Caco-2 (cell line): ENCODE measurements at regions not wholly inside any gene's neighbourhood (a gene's known extent, or its start where the extent isn't known, plus 50 kb on each side); places are given as distances from the start of the nearest gene placed in this dataset.

Experiments used
- BruUV-seq: library from RNA; stranded (reverse); fragments of 400-500 nt; replicated peaks from 2 replicates; lab custom pipeline; 2021; lab: Mats Ljungman, UMichigan
- CTCF ChIA-PET: fragments of 300-600 bp; sonication (Branson Sonifier 250); formaldehyde crosslinking; loops from one replicate; lab custom pipeline; 2022; ENCODE audit warnings: antibody characterized with exemption; lab: Charles Lee
- POLR2A ChIA-PET: fragments of 300-600 bp; sonication (Branson Sonifier 250); formaldehyde crosslinking; loops from one replicate; lab custom pipeline; 2022; ENCODE audit warnings: antibody characterized with exemption; lab: Charles Lee
- DNase-seq, 2 experiments: peaks; one replicate each; pipeline versions ENCODE4 v3.0.0 to v3.0.0-alpha.2; 2020 to 2022
- H3K27me3 ChIP-seq: replicated peaks from 2 replicates; pipeline ENCODE4 v1.6.0; 2011; ENCODE audit warnings: low read length; ENCODE audit not compliant: control insufficient read depth, insufficient read depth
- H3K36me3 ChIP-seq: 2 replicates; pipeline ENCODE4 v1.5.1; 2011; ENCODE audit warnings: low read length; ENCODE audit not compliant: control insufficient read depth, insufficient read depth
- H3K4me1 ChIP-seq: fragments of 250-450 bp; sonication (Bioruptor Pico); 2 replicates; pipeline ENCODE4 v1.5.1; 2020; ENCODE audit warnings: mild to moderate bottlenecking
- H3K4me3 ChIP-seq: 2 replicates; pipeline ENCODE4 v1.5.1; 2011; ENCODE audit warnings: low read depth, mild to moderate bottlenecking, control low read depth, low read length
- H3K9me3 ChIP-seq: fragments of 250-450 bp; sonication (Bioruptor Pico); 2 replicates; pipeline ENCODE4 v1.5.1; 2020; ENCODE audit warnings: mild to moderate bottlenecking, moderate library complexity
- H3K27ac Mint-ChIP-seq: one replicate; pipeline ENCODE4 v1.8.0; 2022; ENCODE audit warnings: mixed read lengths; ENCODE audit not compliant: unreplicated experiment
- H3K27me3 Mint-ChIP-seq: one replicate; pipeline ENCODE4 v1.8.0; 2022; ENCODE audit warnings: mixed read lengths; ENCODE audit not compliant: insufficient read depth, unreplicated experiment
- H3K36me3 Mint-ChIP-seq: one replicate; pipeline ENCODE4 v1.8.0; 2022; ENCODE audit warnings: mild to moderate bottlenecking, mixed read lengths; ENCODE audit not compliant: insufficient read depth, unreplicated experiment
- H3K4me1 Mint-ChIP-seq: one replicate; pipeline ENCODE4 v1.8.0; 2022; ENCODE audit warnings: low read depth, mixed read lengths; ENCODE audit not compliant: unreplicated experiment
- H3K4me3 Mint-ChIP-seq: one replicate; pipeline ENCODE4 v1.8.0; 2022; ENCODE audit warnings: mild to moderate bottlenecking, moderate library complexity, mixed read lengths; ENCODE audit not compliant: unreplicated experiment
- H3K9me3 Mint-ChIP-seq: one replicate; pipeline ENCODE4 v1.8.0; 2022; ENCODE audit warnings: mixed read lengths; ENCODE audit not compliant: unreplicated experiment
- intact Hi-C: fragments of 100-400 bp; cut with micrococcal nuclease; formaldehyde crosslinking; loops from one replicate; pipeline ENCODE4 v1.10.0; 2022; ENCODE audit not compliant: unreplicated experiment
- TF ChIP-seq, protein P1 (sequence below), 2 experiments: fragments of 200-600 bp in 1 of 2; IDR thresholded peaks; 1 replicate in 1 of 2; 2 replicates in 1 of 2; pipeline versions ENCODE4 v1.5.1 to v1.8.0; 2011 to 2022; ENCODE audit warnings: antibody characterized with exemption in 1 of 2, control low read depth in 1 of 2, inconsistent platforms in 1 of 2, low read depth in 1 of 2, low read length in 1 of 2, mild to moderate bottlenecking in 1 of 2, moderate library complexity in 1 of 2; ENCODE audit not compliant: insufficient read depth in 1 of 2, severe bottlenecking in 1 of 2, unreplicated experiment in 1 of 2

DNA sequence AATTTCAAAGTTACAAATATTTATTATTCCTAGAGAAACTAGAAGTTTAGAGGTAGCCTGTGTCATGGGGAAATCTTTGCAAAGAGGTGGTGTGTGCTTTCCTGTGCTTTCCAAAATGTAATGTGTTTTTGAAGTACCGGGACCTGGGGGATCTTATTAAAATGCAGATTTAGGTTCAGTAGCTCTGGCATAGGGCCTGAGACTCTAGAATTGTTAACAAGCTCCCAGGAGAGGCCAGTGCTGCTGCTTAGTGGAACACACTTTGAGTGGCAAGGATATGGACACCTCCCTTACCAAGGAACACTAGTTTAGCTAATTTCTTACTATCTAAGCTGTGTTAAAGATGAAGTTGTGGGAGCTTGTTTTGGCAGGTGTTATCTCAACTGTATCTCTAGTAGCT lies 428.9 kb downstream of the VGLL3 start:
- Mint-ChIP-seq H3K27ac (no peak overlapping the region), H3K4me1 (no peaks in the 10 kb centered on the region), H3K4me3 (no peak overlapping the region), H3K27me3 (no peaks in the 10 kb centered on the region), H3K36me3 (no peaks in the 10 kb centered on the region), H3K9me3 (no peaks in the 10 kb centered on the region)
- Histone ChIP-seq H3K4me3 (no peak overlapping the region), H3K4me1 (no peaks in the 10 kb centered on the region), H3K27me3 (no peaks in the 10 kb centered on the region), H3K9me3 (no peaks in the 10 kb centered on the region), H3K36me3 (no peaks in the 10 kb centered on the region)
- POLR2A ChIA-PET, result no interaction called here
- intact Hi-C loops, result no loop called here
- TF ChIP-seq, protein P1, sequence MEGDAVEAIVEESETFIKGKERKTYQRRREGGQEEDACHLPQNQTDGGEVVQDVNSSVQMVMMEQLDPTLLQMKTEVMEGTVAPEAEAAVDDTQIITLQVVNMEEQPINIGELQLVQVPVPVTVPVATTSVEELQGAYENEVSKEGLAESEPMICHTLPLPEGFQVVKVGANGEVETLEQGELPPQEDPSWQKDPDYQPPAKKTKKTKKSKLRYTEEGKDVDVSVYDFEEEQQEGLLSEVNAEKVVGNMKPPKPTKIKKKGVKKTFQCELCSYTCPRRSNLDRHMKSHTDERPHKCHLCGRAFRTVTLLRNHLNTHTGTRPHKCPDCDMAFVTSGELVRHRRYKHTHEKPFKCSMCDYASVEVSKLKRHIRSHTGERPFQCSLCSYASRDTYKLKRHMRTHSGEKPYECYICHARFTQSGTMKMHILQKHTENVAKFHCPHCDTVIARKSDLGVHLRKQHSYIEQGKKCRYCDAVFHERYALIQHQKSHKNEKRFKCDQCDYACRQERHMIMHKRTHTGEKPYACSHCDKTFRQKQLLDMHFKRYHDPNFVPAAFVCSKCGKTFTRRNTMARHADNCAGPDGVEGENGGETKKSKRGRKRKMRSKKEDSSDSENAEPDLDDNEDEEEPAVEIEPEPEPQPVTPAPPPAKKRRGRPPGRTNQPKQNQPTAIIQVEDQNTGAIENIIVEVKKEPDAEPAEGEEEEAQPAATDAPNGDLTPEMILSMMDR (IDR thresholded peaks at IDR 0.05; ENCODE audit: insufficient read depth in 1 of 2, low read depth in 1 of 2, low read length in 1 of 2, severe bottlenecking in 1 of 2, unreplicated experiment in 1 of 2), result no peak
- no peak for DNase-seq
- CTCF ChIA-PET, result no interaction called here
- no TSS peak for BruUV-seq

DNA sequence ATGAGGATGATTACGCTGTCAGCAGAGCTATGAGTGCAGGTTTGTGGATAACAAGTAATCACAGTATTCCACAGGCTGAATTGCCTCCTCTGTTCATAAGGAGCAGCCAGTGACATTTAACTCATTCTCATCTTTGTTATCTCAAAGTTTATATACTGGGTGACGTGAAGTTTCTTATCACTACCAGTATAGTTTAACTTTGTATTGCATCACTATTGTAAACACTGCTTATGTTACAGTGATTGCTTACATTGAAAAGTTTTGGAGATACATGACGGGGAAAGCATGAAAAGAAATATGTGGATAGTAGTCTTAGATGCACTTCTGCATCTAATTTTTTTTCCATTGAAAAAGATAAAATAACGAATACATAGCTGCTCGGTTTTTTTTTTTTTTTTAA lies 429.7 kb downstream of the VGLL3 start:
- H3K4me1 Mint-ChIP-seq, result no peaks in the 10 kb centered on the region
- H3K9me3 ChIP-seq, result no peaks in the 10 kb centered on the region
- POLR2A ChIA-PET, result no interaction called here
- H3K4me1 ChIP-seq, result no peaks in the 10 kb centered on the region
- H3K4me3 ChIP-seq, result no peak overlapping the region
- no peak for DNase-seq
- TF ChIP-seq, protein P1 (IDR thresholded peaks at IDR 0.05; ENCODE audit: insufficient read depth in 1 of 2, low read depth in 1 of 2, low read length in 1 of 2, severe bottlenecking in 1 of 2, unreplicated experiment in 1 of 2), result no peak
- BruUV-seq, result no TSS peak
- H3K4me3 Mint-ChIP-seq, result no peak overlapping the region
- CTCF ChIA-PET, result no interaction called here
- no peaks in the 10 kb centered on the region for H3K27me3 Mint-ChIP-seq
- no peaks in the 10 kb centered on the region for H3K9me3 Mint-ChIP-seq
- no peak overlapping the region for H3K27ac Mint-ChIP-seq
- no peaks in the 10 kb centered on the region for H3K27me3 ChIP-seq
- intact Hi-C loops, result no loop called here
- H3K36me3 Mint-ChIP-seq, result no peaks in the 10 kb centered on the region
- no peaks in the 10 kb centered on the region for H3K36me3 ChIP-seq

DNA sequence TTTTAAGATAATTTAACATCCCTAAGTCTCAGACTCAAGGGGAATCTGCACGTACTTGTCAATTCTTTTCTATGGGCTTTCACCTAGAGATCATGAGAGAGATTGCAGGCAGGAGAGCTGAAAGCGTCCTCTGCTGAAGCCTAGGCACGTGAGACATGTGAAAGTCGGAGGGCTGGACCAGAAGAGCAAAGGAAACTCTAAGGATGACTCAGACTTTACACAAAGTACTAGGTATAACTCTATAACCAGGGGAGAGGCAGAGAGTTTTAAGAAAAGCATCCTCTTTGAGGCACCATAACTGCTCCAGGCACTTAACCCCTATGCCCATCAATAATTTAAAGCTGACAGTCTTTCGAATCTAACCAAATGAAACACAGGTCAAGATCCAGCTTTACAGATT lies 436.6 kb downstream of the VGLL3 start:
- Mint-ChIP-seq H3K4me3 (no peak overlapping the region), H3K4me1 (no peaks in the 10 kb centered on the region), H3K36me3 (no peaks in the 10 kb centered on the region), H3K27ac (no peak overlapping the region), H3K27me3 (no peaks in the 10 kb centered on the region), H3K9me3 (no peaks in the 10 kb centered on the region)
- CTCF ChIA-PET, result interaction anchor here (0.5 kb wide), 1 partner anchor 205 kb away, joined by 4 read pairs; no protein-coding TSS in a partner anchor
- POLR2A ChIA-PET, result no interaction called here
- H3K4me1 ChIP-seq, result no peaks in the 10 kb centered on the region
- no peaks in the 10 kb centered on the region for H3K27me3 ChIP-seq
- no TSS peak for BruUV-seq
- DNase-seq, result no peak
- no peaks in the 10 kb centered on the region for H3K36me3 ChIP-seq
- no peaks in the 10 kb centered on the region for H3K9me3 ChIP-seq
- intact Hi-C loops, result no loop called here
- TF ChIP-seq, protein P1 (IDR thresholded peaks at IDR 0.05; ENCODE audit: insufficient read depth in 1 of 2, low read depth in 1 of 2, low read length in 1 of 2, severe bottlenecking in 1 of 2, unreplicated experiment in 1 of 2), result no peak
- no peak overlapping the region for H3K4me3 ChIP-seq
